ENCODE measurements at regions not wholly inside any gene's neighbourhood (a gene's known extent, or its start where the extent isn't known, plus 50 kb on each side); places are given as distances from the start of the nearest gene placed in this dataset.
"Not testable (repeated sequence)": the region's sequence is repeated elsewhere in the genome, so short reads cannot be mapped to it uniquely, and the experiment has no call there.

GRCh38 chr9:85487872-85488271 lies 253.9 kb downstream of the AGTPBP1 start:
- H4K20me1 ChIP-seq (ENCODE audit: insufficient read depth, low read depth, low read length) = no peaks in the 10 kb centered on the region
- no peaks in the 10 kb centered on the region for H3K79me2 ChIP-seq (ENCODE audit: low read length)
- H3K4me2 ChIP-seq (ENCODE audit: low read depth, low read length, poor library complexity, severe bottlenecking) = no peak overlapping the region
- H3K9me2 ChIP-seq (replicated peaks; ENCODE audit: insufficient read depth, low read length) = no peaks in the 10 kb centered on the region
- no peak for DNase-seq
- H3K4me1 ChIP-seq (ENCODE audit: low read length) = no peaks in the 10 kb centered on the region
- no peaks in the 10 kb centered on the region for H3K9me3 ChIP-seq (ENCODE audit: low read length)
- no peak overlapping the region for H3K4me3 ChIP-seq (ENCODE audit: low read length)
- H3K36me3 ChIP-seq (ENCODE audit: insufficient read depth, low read length) = no peaks in the 10 kb centered on the region
- no peaks in the 10 kb centered on the region for H3K27me3 ChIP-seq (ENCODE audit: low read length)
- no peak overlapping the region for H2AFZ ChIP-seq (ENCODE audit: low read length)
- H3K27ac ChIP-seq (ENCODE audit: low read length) = no peak overlapping the region
- no peak overlapping the region for H3K9ac ChIP-seq (ENCODE audit: low read length)

GRCh38 chr9:85484235-85484634 lies 257.5 kb downstream of the AGTPBP1 start:
- no peak overlapping the region for H3K27ac ChIP-seq (ENCODE audit: low read length)
- no peaks in the 10 kb centered on the region for H3K4me1 ChIP-seq (ENCODE audit: low read length)
- DNase-seq = no peak
- H3K9ac ChIP-seq (ENCODE audit: low read length) = no peak overlapping the region
- H2AFZ ChIP-seq (ENCODE audit: low read length) = no peak overlapping the region
- no peak overlapping the region for H3K4me2 ChIP-seq (ENCODE audit: low read depth, low read length, poor library complexity, severe bottlenecking)
- H3K27me3 ChIP-seq (ENCODE audit: low read length) = no peaks in the 10 kb centered on the region
- no peak overlapping the region for H3K4me3 ChIP-seq (ENCODE audit: low read length)
- H3K9me3 ChIP-seq (ENCODE audit: low read length) = no peaks in the 10 kb centered on the region
- no peaks in the 10 kb centered on the region for H3K9me2 ChIP-seq (replicated peaks; ENCODE audit: insufficient read depth, low read length)
- H3K79me2 ChIP-seq (ENCODE audit: low read length) = no peaks in the 10 kb centered on the region
- no peaks in the 10 kb centered on the region for H4K20me1 ChIP-seq (ENCODE audit: insufficient read depth, low read depth, low read length)
- H3K36me3 ChIP-seq (ENCODE audit: insufficient read depth, low read length) = no peaks in the 10 kb centered on the region

GRCh38 chr9:85483208-85483607 lies 258.5 kb downstream of the AGTPBP1 start:
- H3K9ac ChIP-seq (ENCODE audit: low read length) = no peak overlapping the region
- H3K4me3 ChIP-seq (ENCODE audit: low read length) = no peak overlapping the region
- no peaks in the 10 kb centered on the region for H3K4me1 ChIP-seq (ENCODE audit: low read length)
- H3K9me2 ChIP-seq (replicated peaks; ENCODE audit: insufficient read depth, low read length) = no peaks in the 10 kb centered on the region
- no peak overlapping the region for H3K27ac ChIP-seq (ENCODE audit: low read length)
- H3K9me3 ChIP-seq (ENCODE audit: low read length) = no peaks in the 10 kb centered on the region
- peak; percentile 45 for DNase-seq
- H2AFZ ChIP-seq (ENCODE audit: low read length) = no peak overlapping the region
- no peaks in the 10 kb centered on the region for H4K20me1 ChIP-seq (ENCODE audit: insufficient read depth, low read depth, low read length)
- H3K27me3 ChIP-seq (ENCODE audit: low read length) = no peaks in the 10 kb centered on the region
- H3K4me2 ChIP-seq (ENCODE audit: low read depth, low read length, poor library complexity, severe bottlenecking) = no peak overlapping the region
- no peaks in the 10 kb centered on the region for H3K79me2 ChIP-seq (ENCODE audit: low read length)
- no peaks in the 10 kb centered on the region for H3K36me3 ChIP-seq (ENCODE audit: insufficient read depth, low read length)

GRCh38 chr9:85479305-85479704 lies 262.4 kb downstream of the AGTPBP1 start:
- no peak for DNase-seq
- H3K9ac ChIP-seq (ENCODE audit: low read length) = no peak overlapping the region
- H2AFZ ChIP-seq (ENCODE audit: low read length) = no peak overlapping the region
- no peak overlapping the region for H3K4me3 ChIP-seq (ENCODE audit: low read length)
- no peak overlapping the region for H3K4me2 ChIP-seq (ENCODE audit: low read depth, low read length, poor library complexity, severe bottlenecking)
- H3K4me1 ChIP-seq (ENCODE audit: low read length) = no peaks in the 10 kb centered on the region
- H3K79me2 ChIP-seq (ENCODE audit: low read length) = no peaks in the 10 kb centered on the region
- no peaks in the 10 kb centered on the region for H3K9me2 ChIP-seq (replicated peaks; ENCODE audit: insufficient read depth, low read length)
- H4K20me1 ChIP-seq (ENCODE audit: insufficient read depth, low read depth, low read length) = no peaks in the 10 kb centered on the region
- no peak overlapping the region for H3K27ac ChIP-seq (ENCODE audit: low read length)
- H3K27me3 ChIP-seq (ENCODE audit: low read length) = no peaks in the 10 kb centered on the region
- H3K36me3 ChIP-seq (ENCODE audit: insufficient read depth, low read length) = no peaks in the 10 kb centered on the region
- no peaks in the 10 kb centered on the region for H3K9me3 ChIP-seq (ENCODE audit: low read length)

- H3K79me2 ChIP-seq (ENCODE audit: low read length) = no peaks in the 10 kb centered on the region
- no peak overlapping the region for H2AFZ ChIP-seq (ENCODE audit: low read length)
- no peak overlapping the region for H3K27ac ChIP-seq (ENCODE audit: low read length)
- H4K20me1 ChIP-seq (ENCODE audit: insufficient read depth, low read depth, low read length) = no peaks in the 10 kb centered on the region
- DNase-seq = no peak
- no peaks in the 10 kb centered on the region for H3K27me3 ChIP-seq (ENCODE audit: low read length)
- H3K4me2 ChIP-seq (ENCODE audit: low read depth, low read length, poor library complexity, severe bottlenecking) = no peak overlapping the region
- no peaks in the 10 kb centered on the region for H3K9me2 ChIP-seq (replicated peaks; ENCODE audit: insufficient read depth, low read length)
- no peak overlapping the region for H3K4me3 ChIP-seq (ENCODE audit: low read length)
- H3K9ac ChIP-seq (ENCODE audit: low read length) = no peak overlapping the region
- H3K36me3 ChIP-seq (ENCODE audit: insufficient read depth, low read length) = no peaks in the 10 kb centered on the region
- H3K9me3 ChIP-seq (ENCODE audit: low read length) = no peaks in the 10 kb centered on the region
- H3K4me1 ChIP-seq (ENCODE audit: low read length) = no peaks in the 10 kb centered on the region
Measured at GRCh38 chr9:85478847-85479246, 262.9 kb downstream of the AGTPBP1 start.

- H3K9me3 ChIP-seq (ENCODE audit: low read length); H3K36me3 ChIP-seq (ENCODE audit: insufficient read depth, low read length); H3K27me3 ChIP-seq (ENCODE audit: low read length); H3K79me2 ChIP-seq (ENCODE audit: low read length); H3K4me3 ChIP-seq (ENCODE audit: low read length); H3K27ac ChIP-seq (ENCODE audit: low read length); H3K9ac ChIP-seq (ENCODE audit: low read length); H3K9me2 ChIP-seq (replicated peaks; ENCODE audit: insufficient read depth, low read length); DNase-seq; H3K4me2 ChIP-seq (ENCODE audit: low read depth, low read length, poor library complexity, severe bottlenecking); H4K20me1 ChIP-seq (ENCODE audit: insufficient read depth, low read depth, low read length); H3K4me1 ChIP-seq (ENCODE audit: low read length); H2AFZ ChIP-seq (ENCODE audit: low read length): not testable (repeated sequence)
Measured at GRCh38 chr9:85474896-85475295, 266.9 kb downstream of the AGTPBP1 start.

- Histone ChIP-seq H2AFZ (ENCODE audit: low read length) (no peak overlapping the region), H3K4me3 (ENCODE audit: low read length) (no peak overlapping the region), H3K9me3 (ENCODE audit: low read length) (no peaks in the 10 kb centered on the region), H3K27ac (ENCODE audit: low read length) (no peak overlapping the region), H3K36me3 (ENCODE audit: insufficient read depth, low read length) (no peaks in the 10 kb centered on the region), H3K9ac (ENCODE audit: low read length) (no peak overlapping the region), H3K4me1 (ENCODE audit: low read length) (no peaks in the 10 kb centered on the region), H3K4me2 (ENCODE audit: low read depth, low read length, poor library complexity, severe bottlenecking) (no peak overlapping the region), H4K20me1 (ENCODE audit: insufficient read depth, low read depth, low read length) (no peaks in the 10 kb centered on the region), H3K9me2 (replicated peaks; ENCODE audit: insufficient read depth, low read length) (no peaks in the 10 kb centered on the region), H3K79me2 (ENCODE audit: low read length) (no peaks in the 10 kb centered on the region), H3K27me3 (ENCODE audit: low read length) (no peaks in the 10 kb centered on the region)
- no peak for DNase-seq
Measured at GRCh38 chr9:85471791-85472190, 270.0 kb downstream of the AGTPBP1 start.

GRCh38 chr9:85469041-85469440 lies 272.7 kb downstream of the AGTPBP1 start:
- no peak for DNase-seq
- Histone ChIP-seq H3K36me3 (ENCODE audit: insufficient read depth, low read length) (no peaks in the 10 kb centered on the region), H4K20me1 (ENCODE audit: insufficient read depth, low read depth, low read length) (no peaks in the 10 kb centered on the region), H3K9ac (ENCODE audit: low read length) (no peak overlapping the region), H2AFZ (ENCODE audit: low read length) (no peak overlapping the region), H3K4me1 (ENCODE audit: low read length) (no peaks in the 10 kb centered on the region), H3K27ac (ENCODE audit: low read length) (no peak overlapping the region), H3K4me2 (ENCODE audit: low read depth, low read length, poor library complexity, severe bottlenecking) (no peak overlapping the region), H3K4me3 (ENCODE audit: low read length) (no peak overlapping the region), H3K27me3 (ENCODE audit: low read length) (no peaks in the 10 kb centered on the region), H3K9me3 (ENCODE audit: low read length) (no peaks in the 10 kb centered on the region), H3K79me2 (ENCODE audit: low read length) (no peaks in the 10 kb centered on the region), H3K9me2 (replicated peaks; ENCODE audit: insufficient read depth, low read length) (no peaks in the 10 kb centered on the region)

- H3K79me2 ChIP-seq (ENCODE audit: low read length) = no peaks in the 10 kb centered on the region
- no peaks in the 10 kb centered on the region for H3K9me3 ChIP-seq (ENCODE audit: low read length)
- no peak overlapping the region for H3K4me2 ChIP-seq (ENCODE audit: low read depth, low read length, poor library complexity, severe bottlenecking)
- no peak overlapping the region for H2AFZ ChIP-seq (ENCODE audit: low read length)
- H4K20me1 ChIP-seq (ENCODE audit: insufficient read depth, low read depth, low read length) = no peaks in the 10 kb centered on the region
- H3K4me1 ChIP-seq (ENCODE audit: low read length) = no peaks in the 10 kb centered on the region
- H3K27me3 ChIP-seq (ENCODE audit: low read length) = no peaks in the 10 kb centered on the region
- no peaks in the 10 kb centered on the region for H3K9me2 ChIP-seq (replicated peaks; ENCODE audit: insufficient read depth, low read length)
- H3K36me3 ChIP-seq (ENCODE audit: insufficient read depth, low read length) = no peaks in the 10 kb centered on the region
- H3K27ac ChIP-seq (ENCODE audit: low read length) = no peak overlapping the region
- no peak overlapping the region for H3K9ac ChIP-seq (ENCODE audit: low read length)
- no peak overlapping the region for H3K4me3 ChIP-seq (ENCODE audit: low read length)
- DNase-seq = no peak
Measured at GRCh38 chr9:85466834-85467233, 274.9 kb downstream of the AGTPBP1 start.
